ENCODE measurements at regions not wholly inside any gene's neighbourhood (a gene's known extent, or its start where the extent isn't known, plus 50 kb on each side); places are given as distances from the start of the nearest gene placed in this dataset.

DNA sequence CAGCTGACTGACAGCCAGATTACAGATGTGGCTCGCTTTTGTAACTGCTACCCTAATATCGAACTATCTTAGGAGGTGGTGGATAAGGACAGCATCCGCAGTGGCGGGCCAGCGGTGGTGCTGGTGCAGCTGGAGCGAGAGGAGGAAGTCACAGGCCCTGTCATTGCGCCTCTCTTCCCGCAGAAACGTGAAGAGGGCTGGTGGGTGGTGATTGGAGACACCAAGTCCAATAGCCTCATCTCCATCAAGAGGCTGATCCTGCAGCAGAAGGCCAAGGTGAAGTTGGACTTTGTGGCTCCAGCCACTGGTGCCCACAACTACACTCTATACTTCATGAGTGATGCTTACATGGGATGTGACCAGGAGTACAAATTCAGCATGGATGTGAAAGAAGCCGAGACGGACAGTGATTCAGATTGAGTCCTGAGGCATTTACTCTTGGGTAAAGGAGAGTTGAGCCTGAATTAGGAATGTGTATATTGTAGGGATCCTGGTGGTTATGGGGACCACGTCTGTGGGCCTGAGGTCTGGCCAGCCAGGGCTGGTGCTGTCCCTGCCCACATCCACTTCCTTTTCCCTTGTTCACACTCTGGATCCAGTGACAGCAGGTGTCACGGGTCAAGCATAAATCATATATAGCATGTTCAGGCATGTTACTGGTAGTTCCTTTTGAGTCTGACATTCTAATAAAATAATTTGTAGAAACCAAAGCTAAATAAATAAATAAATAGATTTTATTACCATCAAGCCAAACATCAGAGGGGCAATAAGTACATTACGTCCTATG, 89.0 kb upstream of the SMURF2 start:
- intact Hi-C loops (cut with DNase I; ENCODE audit: low total_unique reads) (no loop called here), in situ Hi-C loops (cut with MboI; ENCODE audit: low pct_ligation_motif_present in 1 of 4, low pct_unique_long_range_greater_than_20kb in 1 of 4, low sequenced_read_pairs in 3 of 4) (no loop called here)
- no peak for TF ChIP-seq EP300 (IDR thresholded peaks at IDR 0.05; ENCODE audit: low read depth)
- no peak for TF ChIP-seq POLR2AphosphoS5 (IDR thresholded peaks at IDR 0.05)
- TF ChIP-seq POLR2A (IDR thresholded peaks at IDR 0.05), result no peak
- TF ChIP-seq, protein P1, sequence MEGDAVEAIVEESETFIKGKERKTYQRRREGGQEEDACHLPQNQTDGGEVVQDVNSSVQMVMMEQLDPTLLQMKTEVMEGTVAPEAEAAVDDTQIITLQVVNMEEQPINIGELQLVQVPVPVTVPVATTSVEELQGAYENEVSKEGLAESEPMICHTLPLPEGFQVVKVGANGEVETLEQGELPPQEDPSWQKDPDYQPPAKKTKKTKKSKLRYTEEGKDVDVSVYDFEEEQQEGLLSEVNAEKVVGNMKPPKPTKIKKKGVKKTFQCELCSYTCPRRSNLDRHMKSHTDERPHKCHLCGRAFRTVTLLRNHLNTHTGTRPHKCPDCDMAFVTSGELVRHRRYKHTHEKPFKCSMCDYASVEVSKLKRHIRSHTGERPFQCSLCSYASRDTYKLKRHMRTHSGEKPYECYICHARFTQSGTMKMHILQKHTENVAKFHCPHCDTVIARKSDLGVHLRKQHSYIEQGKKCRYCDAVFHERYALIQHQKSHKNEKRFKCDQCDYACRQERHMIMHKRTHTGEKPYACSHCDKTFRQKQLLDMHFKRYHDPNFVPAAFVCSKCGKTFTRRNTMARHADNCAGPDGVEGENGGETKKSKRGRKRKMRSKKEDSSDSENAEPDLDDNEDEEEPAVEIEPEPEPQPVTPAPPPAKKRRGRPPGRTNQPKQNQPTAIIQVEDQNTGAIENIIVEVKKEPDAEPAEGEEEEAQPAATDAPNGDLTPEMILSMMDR (IDR thresholded peaks at IDR 0.05), result no peak
- no peak overlapping the region for H3K4me3 ChIP-seq
- H3K27ac ChIP-seq, result no peak overlapping the region
- WGBS, 2 donors (ENCODE audit: low coverage in 1 of 2), result 91 to 94% methylated on average over 10 to 14 of the region's 14 CpGs
- no peaks in the 10 kb centered on the region for H3K4me1 ChIP-seq
- no peak for DNase-seq
- H3K36me3 ChIP-seq, result peaks cover 0 to 40% (median 13%) of the 10 kb centered on the region in 4 donors
- H3K27me3 ChIP-seq, result no peaks in the 10 kb centered on the region
- H3K9me3 ChIP-seq, result no peaks in the 10 kb centered on the region

- H3K9me3 ChIP-seq, result no peaks in the 10 kb centered on the region
- in situ Hi-C loops (cut with MboI; ENCODE audit: low pct_ligation_motif_present in 1 of 4, low pct_unique_long_range_greater_than_20kb in 1 of 4, low sequenced_read_pairs in 3 of 4) (no loop called here), intact Hi-C loops (cut with DNase I; ENCODE audit: low total_unique reads) (no loop called here)
- H3K36me3 ChIP-seq, result peaks cover 0 to 34% (median 11%) of the 10 kb centered on the region in 4 donors
- TF ChIP-seq POLR2AphosphoS5 (IDR thresholded peaks at IDR 0.05) (no peak), POLR2A (IDR thresholded peaks at IDR 0.05) (no peak), EP300 (IDR thresholded peaks at IDR 0.05; ENCODE audit: low read depth) (no peak)
- TF ChIP-seq, protein P1 (IDR thresholded peaks at IDR 0.05), result no peak
- H3K4me3 ChIP-seq, result no peak overlapping the region
- H3K4me1 ChIP-seq, result no peaks in the 10 kb centered on the region
- 96 to 100% methylated on average over 1 to 9 of the region's 9 CpGs for WGBS, 2 donors (ENCODE audit: low coverage in 1 of 2)
- H3K27ac ChIP-seq, result no peak overlapping the region
- no peaks in the 10 kb centered on the region for H3K27me3 ChIP-seq
- no peak for DNase-seq
Observed at GRCh38 chr17:64750478-64750877, 88.4 kb upstream of the SMURF2 start.

DNA sequence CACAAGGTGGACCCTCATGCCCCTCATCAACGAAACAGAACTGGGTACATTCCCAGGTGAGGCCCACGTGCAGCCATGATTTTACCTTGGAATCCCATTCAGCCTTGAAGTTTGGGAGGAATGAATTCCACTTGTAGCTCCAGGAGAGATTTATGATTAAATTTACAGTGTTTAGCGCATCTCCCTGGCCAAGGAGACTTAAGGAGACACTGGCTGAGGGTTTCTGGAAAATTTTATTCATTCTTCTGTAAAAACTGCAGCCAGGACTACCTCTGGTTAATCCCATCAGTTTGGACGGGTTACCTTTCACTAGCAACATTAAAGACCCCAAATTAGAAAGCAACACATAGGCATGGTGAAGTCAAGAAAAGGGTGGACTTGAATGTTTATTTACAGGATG, 87.2 kb upstream of the SMURF2 start:
- Histone ChIP-seq H3K4me1 (no peaks in the 10 kb centered on the region), H3K36me3 (peaks cover 0 to 28% (median 8%) of the 10 kb centered on the region in 4 donors), H3K9me3 (no peaks in the 10 kb centered on the region), H3K4me3 (no peak overlapping the region), H3K27ac (no peak overlapping the region), H3K27me3 (no peaks in the 10 kb centered on the region)
- TF ChIP-seq EP300 (IDR thresholded peaks at IDR 0.05; ENCODE audit: low read depth) (no peak), POLR2AphosphoS5 (IDR thresholded peaks at IDR 0.05) (no peak), POLR2A (IDR thresholded peaks at IDR 0.05) (no peak)
- TF ChIP-seq, protein P1 (IDR thresholded peaks at IDR 0.05), result no peak
- 87 to 88% methylated on average over 3 to 4 of the region's 4 CpGs for WGBS, 2 donors (ENCODE audit: low coverage in 1 of 2)
- in situ Hi-C loops (cut with MboI; ENCODE audit: low pct_ligation_motif_present in 1 of 4, low pct_unique_long_range_greater_than_20kb in 1 of 4, low sequenced_read_pairs in 3 of 4) (no loop called here), intact Hi-C loops (cut with DNase I; ENCODE audit: low total_unique reads) (no loop called here)
- no peak for DNase-seq

DNA sequence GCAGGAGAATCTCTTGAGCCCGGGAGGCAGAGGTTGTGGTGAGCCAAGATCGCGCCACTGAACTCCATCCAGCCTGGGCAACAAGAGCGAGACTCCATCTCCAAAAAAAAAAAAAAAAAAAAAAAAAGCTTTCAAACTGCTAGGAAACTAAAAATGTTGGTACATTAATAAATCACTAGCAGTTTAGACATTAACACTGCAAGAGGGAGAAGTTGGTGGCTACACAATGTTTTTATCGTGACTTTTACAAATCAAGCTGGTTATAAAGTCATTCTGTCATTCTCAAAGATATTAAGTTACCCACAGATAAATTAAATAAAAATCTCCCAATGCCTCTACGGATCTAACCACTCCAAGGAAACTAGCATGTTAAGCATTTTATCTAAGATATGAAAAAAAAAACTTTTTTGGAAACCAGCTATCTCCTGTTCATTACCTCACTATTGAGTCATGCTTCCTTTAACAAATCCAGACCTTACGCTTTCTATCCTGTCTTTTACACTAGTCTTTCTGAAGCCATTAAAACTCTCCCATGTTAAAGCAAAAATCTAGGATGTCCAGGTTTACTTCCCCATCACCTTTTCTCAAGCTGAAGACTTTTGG, 85.9 kb upstream of the SMURF2 start:
- TF ChIP-seq, protein P1 (IDR thresholded peaks at IDR 0.05), result no peak
- TF ChIP-seq POLR2AphosphoS5 (IDR thresholded peaks at IDR 0.05) (no peak), POLR2A (IDR thresholded peaks at IDR 0.05) (no peak), EP300 (IDR thresholded peaks at IDR 0.05; ENCODE audit: low read depth) (no peak)
- Histone ChIP-seq H3K27ac (no peak overlapping the region), H3K4me3 (no peak overlapping the region), H3K4me1 (no peaks in the 10 kb centered on the region), H3K36me3 (peaks cover 0 to 22% (median 2%) of the 10 kb centered on the region in 4 donors), H3K9me3 (no peaks in the 10 kb centered on the region), H3K27me3 (no peaks in the 10 kb centered on the region)
- in situ Hi-C loops (cut with MboI; ENCODE audit: low pct_ligation_motif_present in 1 of 4, low pct_unique_long_range_greater_than_20kb in 1 of 4, low sequenced_read_pairs in 3 of 4) (no loop called here), intact Hi-C loops (cut with DNase I; ENCODE audit: low total_unique reads) (no loop called here)
- no peak for DNase-seq
- WGBS, 2 donors (ENCODE audit: low coverage in 1 of 2), result 84 to 91% methylated on average over 5 to 7 of the region's 7 CpGs
